HCT116 (cell line): ENCODE measurements at regions not wholly inside any gene's neighbourhood (a gene's known extent, or its start where the extent isn't known, plus 50 kb on each side); places are given as distances from the start of the nearest gene placed in this dataset.

Experiments used
- ATAC-seq: fragments of 200-7000 bp; cut with Tn5 transposase; 2 replicates; pipeline ENCODE4 v1.9.1; 2020; ENCODE audit warnings: mild to moderate bottlenecking, moderate library complexity
- BruUV-seq: library from RNA; stranded (reverse); fragments of 400-500 nt; replicated peaks from 2 replicates; lab custom pipeline; 2021; lab: Mats Ljungman, UMichigan
- CTCF ChIA-PET: fragments of 300-600 bp; sonication (Branson Sonifier 250); formaldehyde crosslinking; loops from one replicate; lab custom pipeline; 2021; ENCODE audit warnings: antibody characterized with exemption; lab: Charles Lee
- POLR2A ChIA-PET: fragments of 300-600, 350-600 bp; sonication (Branson Sonifier 250); formaldehyde crosslinking; loops from one replicate; lab custom pipeline; 2021; ENCODE audit warnings: antibody characterized with exemption; lab: Charles Lee
- RAD21 ChIA-PET, 2 experiments: fragments of 300-600 bp; sonication (Branson Sonifier 250); formaldehyde crosslinking; loops; one replicate each; lab custom pipeline; 2023; ENCODE audit warnings: low total read pairs in 2 of 2; ENCODE audit not compliant: uncharacterized antibody in 2 of 2, unreplicated experiment in 2 of 2, low non-redundant PET in 1 of 2; lab: Charles Lee
- DNase-seq: peaks from one replicate; pipeline ENCODE4 v3.0.0-alpha.2; 2010; ENCODE audit warnings: low read depth, low spot score
- H2AFZ ChIP-seq: fragments of 200-600 bp; shearing (Covaris generic), sonication (generic); 2 replicates; pipeline ENCODE4 v1.6.1; 2017; ENCODE audit warnings: low read depth, mixed run types, mixed read lengths, antibody characterized with exemption, low read length; ENCODE audit not compliant: poor library complexity, severe bottlenecking
- H3K27ac ChIP-seq: 2 replicates; pipeline ENCODE4 v1.5.1; 2012; ENCODE audit warnings: low read depth, low read length
- H3K27me3 ChIP-seq: fragments of 200-600 bp; sonication (generic); 2 replicates; pipeline ENCODE4 v1.6.1; 2016; ENCODE audit warnings: mixed run types, low read length, mixed read lengths; ENCODE audit not compliant: insufficient read depth
- H3K36me3 ChIP-seq, 2 experiments: fragments of 200-500 bp in 1 of 2; fragments of 200-600 bp in 1 of 2; sonication (Bioruptor generic) in 1 of 2; sonication (generic) in 1 of 2; 2 replicates each; pipeline versions ENCODE4 v1.5.1 to v1.6.1; 2014 to 2016; ENCODE audit warnings: low read length in 2 of 2, inconsistent platforms in 1 of 2, mixed read lengths in 1 of 2, mixed run types in 1 of 2; ENCODE audit not compliant: insufficient read depth in 2 of 2, control insufficient read depth in 1 of 2
- H3K4me1 ChIP-seq, 2 experiments: fragments of 200-600 bp in 1 of 2; sonication (generic) in 1 of 2; 2 replicates each; pipeline versions ENCODE4 v1.5.1 to v1.6.1; 2012 to 2017; ENCODE audit warnings: low read length in 2 of 2, inconsistent platforms in 1 of 2, mild to moderate bottlenecking in 1 of 2, mixed read lengths in 1 of 2, mixed run types in 1 of 2, moderate library complexity in 1 of 2; ENCODE audit not compliant: insufficient read depth in 2 of 2, control insufficient read depth in 1 of 2
- H3K4me2 ChIP-seq: fragments of 200-600 bp; sonication (generic); 2 replicates; pipeline ENCODE4 v1.6.1; 2017; ENCODE audit warnings: mixed run types, low read length, mixed read lengths
- H3K4me3 ChIP-seq, 2 experiments: fragments of 200-600 bp in 1 of 2; sonication (generic) in 1 of 2; replicated peaks in 1 of 2; 2 replicates each; pipeline ENCODE4 v1.5.1; 2011 to 2016; ENCODE audit warnings: low read length in 2 of 2, control low read depth in 1 of 2, low read depth in 1 of 2, mild to moderate bottlenecking in 1 of 2, mixed read lengths in 1 of 2, mixed run types in 1 of 2
- H3K79me2 ChIP-seq: fragments of 200-600 bp; sonication (generic); 2 replicates; pipeline ENCODE4 v1.6.1; 2017; ENCODE audit warnings: mild to moderate bottlenecking, mixed run types, low read length, moderate library complexity, mixed read lengths; ENCODE audit not compliant: insufficient read depth
- H3K9ac ChIP-seq: fragments of 200-600 bp; sonication (generic); 2 replicates; pipeline ENCODE4 v1.6.1; 2016; ENCODE audit warnings: low read length, mixed read lengths
- H3K9me2 ChIP-seq: fragments of 200-600 bp; sonication (generic), shearing (Covaris generic); 2 replicates; pipeline ENCODE4 v1.6.1; 2017; ENCODE audit warnings: mixed run types, mild to moderate bottlenecking, moderate library complexity; ENCODE audit not compliant: insufficient read depth
- H3K9me3 ChIP-seq, 2 experiments: fragments of 200-500 bp in 1 of 2; fragments of 200-600 bp in 1 of 2; sonication (Bioruptor generic) in 1 of 2; sonication (generic) in 1 of 2; 2 replicates each; pipeline ENCODE4 v1.6.1; 2014 to 2017; ENCODE audit warnings: low read length in 2 of 2, mixed read lengths in 2 of 2, inconsistent platforms in 1 of 2, low read depth in 1 of 2, mild to moderate bottlenecking in 1 of 2, mixed run types in 1 of 2, moderate library complexity in 1 of 2; ENCODE audit not compliant: control insufficient read depth in 1 of 2, insufficient read depth in 1 of 2
- H4K20me1 ChIP-seq: fragments of 200-600 bp; sonication (generic), shearing (Covaris generic); 2 replicates; pipeline ENCODE4 v1.6.1; 2017; ENCODE audit warnings: mixed run types, mild to moderate bottlenecking, moderate library complexity; ENCODE audit not compliant: insufficient read depth
- ATF3 ChIP-seq: IDR thresholded peaks from 2 replicates; pipeline ENCODE4 v1.6.1; 2012
- CBX3 ChIP-seq: IDR thresholded peaks from 2 replicates; pipeline ENCODE4 v1.6.1; 2012; ENCODE audit warnings: low read depth
- CTCF ChIP-seq, 3 experiments: fragments of 200-600 bp in 1 of 3; sonication (generic) in 1 of 3; IDR thresholded peaks in 2 of 3; conservative IDR thresholded peaks in 1 of 3; 2 replicates each; pipeline ENCODE4 v1.5.1; 2012 to 2017; ENCODE audit warnings: low read depth in 2 of 3, low read length in 2 of 3, antibody characterized with exemption in 1 of 3, borderline replicate concordance in 1 of 3, control low read depth in 1 of 3, mild to moderate bottlenecking in 1 of 3, mixed read lengths in 1 of 3, mixed run types in 1 of 3, moderate library complexity in 1 of 3; ENCODE audit not compliant: insufficient read depth in 1 of 3
- EZH2 ChIP-seq: fragments of 200-600 bp; sonication (generic); IDR thresholded peaks from 2 replicates; pipeline ENCODE4 v1.6.1; 2017; ENCODE audit warnings: antibody characterized with exemption, mixed run types
- EZH2phosphoT487 ChIP-seq: fragments of 200-600 bp; IDR thresholded peaks from 2 replicates; pipeline ENCODE4 v1.6.1; 2018; ENCODE audit warnings: antibody characterized with exemption, borderline replicate concordance
- MAX ChIP-seq: IDR thresholded peaks from 2 replicates; pipeline ENCODE4 v1.6.1; 2012
- POLR2A ChIP-seq: IDR thresholded peaks from 2 replicates; pipeline ENCODE4 v1.7.0; 2011; ENCODE audit warnings: borderline replicate concordance; ENCODE audit not compliant: insufficient read depth, insufficient read length; ENCODE audit errors: extremely low read depth
- REST ChIP-seq: IDR thresholded peaks from 2 replicates; pipeline ENCODE4 v1.6.1; 2012; ENCODE audit warnings: low read depth
- SIN3A ChIP-seq: IDR thresholded peaks from 2 replicates; pipeline ENCODE4 v1.6.1; 2012; ENCODE audit warnings: low read depth
- TCF7L2 ChIP-seq: IDR thresholded peaks from 2 replicates; pipeline ENCODE4 v1.7.0; 2011; ENCODE audit warnings: borderline replicate concordance, inconsistent platforms; ENCODE audit not compliant: insufficient read depth, insufficient read length; ENCODE audit errors: extremely low read depth
- intact Hi-C: fragments of 100-400 bp; cut with micrococcal nuclease; formaldehyde crosslinking; loops from 2 replicates; pipeline ENCODE4 v1.10.0; 2022

- no peak overlapping the region for H2AFZ ChIP-seq
- H3K9ac ChIP-seq, result no peak overlapping the region
- TF ChIP-seq ATF3 (no peak), POLR2A (no peak), REST (no peak), MAX (no peak), TCF7L2 (no peak), CTCF (IDR thresholded peaks at IDR 0.05 in 2 of 3, conservative IDR thresholded peaks at IDR 0.05 in 1 of 3; ENCODE audit: borderline replicate concordance in 1 of 3, insufficient read depth in 1 of 3, low read depth in 2 of 3, low read length in 2 of 3) (no peak), EZH2 (no peak), CBX3 (no peak), SIN3A (no peak), EZH2phosphoT487 (no peak)
- H3K36me3 ChIP-seq, result no peaks in the 10 kb centered on the region
- intact Hi-C loops, result no loop called here
- ChIA-PET CTCF (no interaction called here), POLR2A (no interaction called here), RAD21 (no interaction called here)
- no peaks in the 10 kb centered on the region for H3K27me3 ChIP-seq
- H3K9me3 ChIP-seq, result no peaks in the 10 kb centered on the region
- no peak overlapping the region for H3K4me2 ChIP-seq
- H4K20me1 ChIP-seq, result no peaks in the 10 kb centered on the region
- H3K4me1 ChIP-seq, result no peaks in the 10 kb centered on the region
- no peak overlapping the region for H3K4me3 ChIP-seq
- ATAC-seq (no peak), DNase-seq (no peak)
- no peak overlapping the region for H3K27ac ChIP-seq
- BruUV-seq, result no TSS peak
- no peaks in the 10 kb centered on the region for H3K79me2 ChIP-seq
- no peaks in the 10 kb centered on the region for H3K9me2 ChIP-seq
Observed at GRCh38 chr1:100796046-100796445, 76.5 kb downstream of the VCAM1 start.
